ENCODE measurements at regions not wholly inside any gene's neighbourhood (a gene's known extent, or its start where the extent isn't known, plus 50 kb on each side); places are given as distances from the start of the nearest gene placed in this dataset.

DNA sequence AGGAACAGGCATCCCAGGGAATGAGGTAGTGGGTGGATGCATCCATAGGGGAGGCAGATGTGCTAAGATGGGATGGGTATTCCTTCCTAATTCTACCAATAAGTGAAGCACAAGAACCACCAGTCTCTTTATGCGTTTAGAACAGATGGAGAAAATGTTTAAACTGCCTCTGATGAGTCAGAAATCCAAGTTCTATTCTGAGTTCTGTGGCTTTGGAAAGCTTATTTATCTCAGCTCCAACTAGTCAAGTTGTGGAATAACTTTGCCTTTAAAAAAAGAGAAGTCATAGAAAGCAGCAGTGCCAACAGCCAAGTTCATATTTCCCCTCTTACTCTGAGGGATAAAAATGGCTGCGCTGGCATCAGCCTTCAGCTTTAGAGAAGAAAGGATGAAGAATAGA is 761.7 kb downstream of the IGSF11 start:
- POLR2A ChIA-PET (ENCODE audit: partially characterized antibody): no interaction called here
- no peak overlapping the region for H3K4me2 ChIP-seq (ENCODE audit: insufficient read depth in 1 of 2, low read depth in 2 of 2, low read length in 2 of 2)
- no peak overlapping the region for H2BK120ac ChIP-seq (replicated peaks; ENCODE audit: low read depth, low read length)
- no peaks in the 10 kb centered on the region for H3K4me1 ChIP-seq (replicated peaks in 1 of 4; ENCODE audit: control insufficient read depth in 3 of 4, insufficient read depth in 4 of 4, low read length in 3 of 4)
- no peaks in the 10 kb centered on the region for H3K79me1 ChIP-seq (ENCODE audit: low read depth, low read length)
- no peak overlapping the region for H2BK20ac ChIP-seq (ENCODE audit: low read length)
- no peak overlapping the region for H4K8ac ChIP-seq (ENCODE audit: extremely low read depth, insufficient read depth, low read length)
- CTCF ChIA-PET (ENCODE audit: partially characterized antibody): interaction anchor here (0.6 kb wide), 1 partner anchor 965 kb away, joined by 3 read pairs; no protein-coding TSS in a partner anchor
- FAIRE-seq (no peak), DNase-seq (ENCODE audit: low read depth in 1 of 2, low spot score in 2 of 2) (no peak)
- H4K91ac ChIP-seq (replicated peaks; ENCODE audit: insufficient read length, low read length): no peak overlapping the region
- H3K79me2 ChIP-seq (ENCODE audit: control insufficient read depth in 1 of 2, insufficient read depth in 2 of 2, low read length in 2 of 2): no peaks in the 10 kb centered on the region
- no peak overlapping the region for H2AFZ ChIP-seq (ENCODE audit: low read length)
- no peak overlapping the region for H4K5ac ChIP-seq (ENCODE audit: insufficient read length, low read depth, low read length)
- H2AK5ac ChIP-seq (ENCODE audit: low read depth, low read length): no peak overlapping the region
- H3K14ac ChIP-seq (ENCODE audit: insufficient read length): no peak overlapping the region
- H3K4ac ChIP-seq (replicated peaks; ENCODE audit: insufficient read length, low read depth, low read length): no peak overlapping the region
- no peak overlapping the region for H3K23ac ChIP-seq (ENCODE audit: insufficient read length)
- H2BK12ac ChIP-seq (ENCODE audit: low read depth, low read length): no peak overlapping the region
- no peak overlapping the region for H3K4me3 ChIP-seq (ENCODE audit: extremely low read depth in 1 of 4, insufficient read depth in 2 of 4, low read depth in 3 of 4, low read length in 4 of 4)
- no peaks in the 10 kb centered on the region for H3K23me2 ChIP-seq (ENCODE audit: low read depth, low read length)
- 100% methylated on average over 2 of the region's 2 CpGs; no CpG with 5 or more reads in 1 of the 2 experiments for WGBS, 2 experiments (ENCODE audit: extremely low coverage in 1 of 2, insufficient coverage in 1 of 2, insufficient read length in 1 of 2, insufficient replicate concordance in 2 of 2, low coverage in 1 of 2, low lambda C conversion rate in 2 of 2, missing lambda C conversion rate in 1 of 2)
- H3K27me3 ChIP-seq (replicated peaks in 1 of 4; ENCODE audit: control insufficient read depth in 3 of 4, extremely low read depth in 1 of 4, insufficient read depth in 3 of 4, low read length in 3 of 4): no peaks in the 10 kb centered on the region
- H3K36me3 ChIP-seq (ENCODE audit: control insufficient read depth in 2 of 4, insufficient read depth in 4 of 4, low read length in 3 of 4): no peaks in the 10 kb centered on the region; a peak in 1 of 8 replicates
- no peak overlapping the region for H3K9ac ChIP-seq (replicated peaks in 1 of 4; ENCODE audit: extremely low read depth in 1 of 4, low read depth in 3 of 4, low read length in 3 of 4)
- no peak overlapping the region for H3K56ac ChIP-seq (replicated peaks; ENCODE audit: insufficient read length, low read depth, low read length)
- no peak overlapping the region for H3K18ac ChIP-seq (ENCODE audit: extremely low read depth, low read length)
- H2BK15ac ChIP-seq (ENCODE audit: low read length): no peak overlapping the region
- H2BK5ac ChIP-seq (ENCODE audit: low read depth, low read length): no peak overlapping the region
- no peaks in the 10 kb centered on the region for H4K20me1 ChIP-seq (replicated peaks in 1 of 2; ENCODE audit: control insufficient read depth in 1 of 2, insufficient read depth in 2 of 2, low read length in 2 of 2)
- no peak overlapping the region for H3K27ac ChIP-seq (ENCODE audit: low read depth, low read length)
- peaks cover 0 to 7% of the 10 kb centered on the region in 2 experiments; a peak in 1 of 4 replicates for H3K9me3 ChIP-seq (ENCODE audit: insufficient read depth in 2 of 2, low read depth in 1 of 2, low read length in 1 of 2)
- TF ChIP-seq GTF2F1 (IDR thresholded peaks at IDR 0.05; ENCODE audit: borderline replicate concordance, low read depth, low read length) (no peak), JUN (IDR thresholded peaks at IDR 0.05; ENCODE audit: low read depth, low read length) (no peak), MAFK (IDR thresholded peaks at IDR 0.05; ENCODE audit: low read depth, low read length) (no peak), HDAC6 (IDR thresholded peaks at IDR 0.05; ENCODE audit: low read depth, low read length) (no peak), EZH2 (IDR thresholded peaks at IDR 0.05; ENCODE audit: low read depth, low read length, severe bottlenecking) (no peak), CHD2 (IDR thresholded peaks at IDR 0.05; ENCODE audit: low read length) (no peak), RXRA (IDR thresholded peaks at IDR 0.05; ENCODE audit: insufficient read depth, low read depth, low read length) (no peak), KDM5A (IDR thresholded peaks at IDR 0.05; ENCODE audit: low read length) (no peak)
